ENCODE measurements at regions not wholly inside any gene's neighbourhood (a gene's known extent, or its start where the extent isn't known, plus 50 kb on each side); places are given as distances from the start of the nearest gene placed in this dataset.

- ATAC-seq (no peak), FAIRE-seq (no peak), DNase-seq (ENCODE audit: low read depth in 1 of 2, low spot score in 1 of 2) (no peak)
- H3K9me3 ChIP-seq = peaks cover 2% of the 10 kb centered on the region; the same call in 1 of the 3 replicates
- H3K27ac ChIP-seq = no peak overlapping the region
- no peak overlapping the region for H3K4me2 ChIP-seq
- TF ChIP-seq KDM1A (IDR thresholded peaks at IDR 0.05; ENCODE audit: low read depth) = no peak
- TF ChIP-seq POLR2A (IDR thresholded peaks at IDR 0.05; ENCODE audit: low read length) = no peak
- no peak for TF ChIP-seq ESRRA (IDR thresholded peaks at IDR 0.05; ENCODE audit: borderline replicate concordance, low read length)
- TF ChIP-seq RARB (CRISPR knock-in tag; IDR thresholded peaks at IDR 0.05) = no peak
- no peak for TF ChIP-seq CEBPB (IDR thresholded peaks at IDR 0.05)
- no peak for TF ChIP-seq USF2 (IDR thresholded peaks at IDR 0.05)
- no peak for TF ChIP-seq RNF2 (IDR thresholded peaks at IDR 0.05; ENCODE audit: borderline replicate concordance, low read depth)
- no peak for TF ChIP-seq TP53 (CRISPR knock-in tag; IDR thresholded peaks at IDR 0.05)
- TF ChIP-seq BCL3 (IDR thresholded peaks at IDR 0.05) = no peak
- no peak for TF ChIP-seq MAFK (IDR thresholded peaks at IDR 0.05; ENCODE audit: partially characterized antibody)
- no peak for TF ChIP-seq JUN (IDR thresholded peaks at IDR 0.05)
- TF ChIP-seq REST (IDR thresholded peaks at IDR 0.05) = no peak
- no peak for TF ChIP-seq E2F6 (IDR thresholded peaks at IDR 0.05; ENCODE audit: borderline replicate concordance, low read depth)
- no peak for TF ChIP-seq ZSCAN20 (CRISPR knock-in tag; IDR thresholded peaks at IDR 0.05)
- TF ChIP-seq RFX5 (IDR thresholded peaks at IDR 0.05) = no peak
- no peak for TF ChIP-seq NR3C1 (IDR thresholded peaks at IDR 0.05)
- no peak for TF ChIP-seq ZC3H11A (IDR thresholded peaks at IDR 0.05)
- TF ChIP-seq KDM5A (IDR thresholded peaks at IDR 0.05) = no peak
- POLR2A ChIA-PET = no interaction called here
- no peak overlapping the region for H3K4me3 ChIP-seq
- CTCF ChIA-PET = no interaction called here
- H3K4me1 ChIP-seq = no peaks in the 10 kb centered on the region
- 6% methylated on average over 2 of the region's 2 CpGs for WGBS (ENCODE audit: missing lambda C conversion rate)
Observed at GRCh38 chr20:7199861-7200260, 432.4 kb downstream of the BMP2 start.

- ChIA-PET POLR2A (no interaction called here), CTCF (no interaction called here)
- FAIRE-seq (no peak), DNase-seq (ENCODE audit: low read depth in 1 of 2, low spot score in 1 of 2) (no peak), ATAC-seq (no peak)
- Histone ChIP-seq H3K9me3 (0 out of 3 replicates have a peak, but pooled peaks cover 2% of the 10 kb centered on the region), H3K4me1 (no peaks in the 10 kb centered on the region), H3K4me3 (no peak overlapping the region), H3K4me2 (no peak overlapping the region), H3K27ac (no peak overlapping the region)
- 9% methylated on average over 6 of the region's 6 CpGs for WGBS (ENCODE audit: missing lambda C conversion rate)
- TF ChIP-seq HDAC2 (IDR thresholded peaks at IDR 0.05) = no peak
- no peak for TF ChIP-seq FOSB (CRISPR knock-in tag; IDR thresholded peaks at IDR 0.05)
- TF ChIP-seq ZFP36 (IDR thresholded peaks at IDR 0.05; ENCODE audit: borderline replicate concordance, partially characterized antibody) = no peak
- TF ChIP-seq HES2 (IDR thresholded peaks at IDR 0.05) = no peak
- no peak for TF ChIP-seq TFCP2L1 (CRISPR knock-in tag; IDR thresholded peaks at IDR 0.05)
- no peak for TF ChIP-seq KDM5A (IDR thresholded peaks at IDR 0.05)
- no peak for TF ChIP-seq JUN (IDR thresholded peaks at IDR 0.05)
- no peak for TF ChIP-seq RCOR1 (IDR thresholded peaks at IDR 0.05; ENCODE audit: low read depth, low read length)
- no peak for TF ChIP-seq EP300 (IDR thresholded peaks at IDR 0.05)
- no peak for TF ChIP-seq E2F6 (IDR thresholded peaks at IDR 0.05; ENCODE audit: borderline replicate concordance, low read depth)
- no peak for TF ChIP-seq PBX3 (IDR thresholded peaks at IDR 0.05)
- TF ChIP-seq HMGXB4 (CRISPR knock-in tag; IDR thresholded peaks at IDR 0.05; ENCODE audit: borderline replicate concordance) = no peak
- no peak for TF ChIP-seq CHD2 (IDR thresholded peaks at IDR 0.05; ENCODE audit: low read length, partially characterized antibody)
- no peak for TF ChIP-seq PHF8 (IDR thresholded peaks at IDR 0.05; ENCODE audit: borderline replicate concordance, low read depth)
Observed at GRCh38 chr20:7207186-7207798, 439.8 kb downstream of the BMP2 start.

Measured in A549 (cell line).